ENCODE measurements at regions not wholly inside any gene's neighbourhood (a gene's known extent, or its start where the extent isn't known, plus 50 kb on each side); places are given as distances from the start of the nearest gene placed in this dataset.

DNA sequence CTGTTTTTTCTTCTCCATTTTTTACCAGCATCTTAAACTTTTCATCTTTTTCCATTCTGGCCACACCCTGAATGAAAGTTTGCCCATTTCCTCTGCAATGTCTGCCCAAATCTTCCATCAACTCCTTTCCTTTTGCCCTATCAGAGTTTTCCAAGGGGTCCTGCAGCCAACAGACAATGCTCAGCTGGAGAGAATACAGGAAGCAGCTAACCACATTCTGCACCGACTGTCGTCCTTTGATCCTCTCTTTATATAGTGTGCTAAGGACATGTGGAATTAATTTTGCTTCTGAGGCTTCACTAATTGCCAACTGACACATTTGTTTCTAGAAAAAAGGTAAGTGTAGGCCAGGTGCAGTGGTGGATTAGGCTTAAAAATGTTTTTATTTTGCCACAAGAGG lies 50.5 kb upstream of the DLX2 start:
- peak in 2 of 3 donors; percentile 15 to 20 for DNase-seq (ENCODE audit: low read depth in 2 of 3, low spot score in 2 of 3)

DNA sequence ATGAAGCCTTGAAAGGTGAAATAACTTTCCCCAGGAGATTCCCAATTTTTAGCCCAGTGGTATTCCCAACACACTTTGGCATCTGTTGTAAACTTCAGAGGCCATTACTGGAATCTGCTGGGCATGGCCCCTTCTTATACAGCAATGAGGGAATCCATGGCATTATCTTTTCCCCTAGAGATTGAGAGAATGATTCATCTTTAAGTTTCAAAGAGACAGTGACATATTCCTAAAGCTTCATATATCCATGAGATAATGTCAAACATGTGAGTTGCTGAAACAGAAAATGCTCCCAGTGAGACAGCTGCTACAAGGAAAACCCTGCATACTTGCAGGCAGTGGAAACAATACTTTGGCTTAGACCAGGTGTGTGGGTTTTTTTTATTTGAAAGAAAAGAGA lies 51.1 kb upstream of the DLX2 start:
- DNase-seq (ENCODE audit: low read depth in 2 of 3, low spot score in 2 of 3): no peak

DNA sequence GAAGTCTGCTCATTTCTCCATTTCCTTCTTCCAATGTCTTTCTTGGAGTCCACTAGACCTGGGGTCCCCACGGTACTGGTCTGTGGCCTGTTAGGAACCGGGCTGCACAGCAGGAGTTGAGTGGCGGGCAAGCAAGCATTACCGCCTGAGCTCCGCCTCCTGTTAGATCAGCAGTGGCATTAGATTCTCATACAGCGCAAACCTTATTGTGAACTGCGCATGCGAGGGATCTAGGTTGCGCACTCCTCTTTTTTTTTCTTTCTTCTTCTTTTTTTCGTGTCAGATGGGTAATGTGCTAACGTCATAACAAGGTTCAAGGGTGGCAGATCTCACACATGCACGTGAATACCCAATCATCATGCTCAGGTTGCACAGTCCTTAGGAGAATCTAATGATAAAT lies 53.1 kb upstream of the DLX2 start:
- DNase-seq (ENCODE audit: low read depth in 2 of 3, low spot score in 2 of 3): no peak

DNA sequence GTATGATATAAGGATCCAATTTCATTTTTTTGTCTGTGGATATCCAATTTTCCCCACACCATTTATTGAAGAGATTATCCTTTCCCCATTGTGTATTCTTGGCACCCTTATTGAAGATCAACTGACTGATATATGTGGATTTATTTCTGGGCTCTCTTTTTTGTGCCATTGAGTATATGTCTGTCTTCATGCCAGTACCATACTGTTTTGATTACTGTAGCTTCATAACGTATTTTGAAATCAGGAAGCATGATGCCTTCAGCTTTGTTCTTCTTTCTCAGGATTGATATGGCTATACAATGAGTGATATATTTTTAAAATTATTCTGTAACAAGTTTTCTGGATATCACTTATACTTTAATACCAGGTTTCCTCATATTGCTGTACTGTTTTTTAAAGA lies 58.1 kb upstream of the DLX2 start:
- DNase-seq (ENCODE audit: low read depth in 2 of 3, low spot score in 2 of 3): no peak

DNA sequence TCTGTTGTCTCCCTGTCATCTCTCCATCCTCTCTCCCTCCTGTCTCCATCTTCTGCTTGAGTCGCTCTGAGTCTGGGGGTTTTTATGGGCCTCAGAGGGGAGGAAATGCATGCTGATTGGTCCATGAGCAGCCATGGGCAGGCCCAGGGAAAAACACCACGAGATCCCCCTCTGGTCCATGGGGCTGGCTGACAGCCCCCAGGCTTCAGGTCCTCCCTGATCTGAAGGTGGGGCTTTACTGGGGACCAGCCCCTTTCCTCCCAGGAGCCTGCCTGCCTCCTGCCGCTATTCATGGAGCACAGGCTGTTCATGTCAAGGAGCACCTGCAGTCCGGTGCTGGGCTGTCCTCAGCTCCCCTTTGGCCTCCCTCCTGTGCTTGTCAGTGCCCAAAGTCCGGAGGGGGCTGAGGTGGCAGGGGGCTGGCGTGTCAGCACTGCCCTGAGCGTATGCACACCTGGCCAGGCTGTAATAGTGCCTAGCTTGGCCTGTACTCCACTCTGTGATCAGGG lies 59.6 kb upstream of the DLX2 start:
- no peak for DNase-seq (ENCODE audit: low read depth in 2 of 3, low spot score in 2 of 3)

DNA sequence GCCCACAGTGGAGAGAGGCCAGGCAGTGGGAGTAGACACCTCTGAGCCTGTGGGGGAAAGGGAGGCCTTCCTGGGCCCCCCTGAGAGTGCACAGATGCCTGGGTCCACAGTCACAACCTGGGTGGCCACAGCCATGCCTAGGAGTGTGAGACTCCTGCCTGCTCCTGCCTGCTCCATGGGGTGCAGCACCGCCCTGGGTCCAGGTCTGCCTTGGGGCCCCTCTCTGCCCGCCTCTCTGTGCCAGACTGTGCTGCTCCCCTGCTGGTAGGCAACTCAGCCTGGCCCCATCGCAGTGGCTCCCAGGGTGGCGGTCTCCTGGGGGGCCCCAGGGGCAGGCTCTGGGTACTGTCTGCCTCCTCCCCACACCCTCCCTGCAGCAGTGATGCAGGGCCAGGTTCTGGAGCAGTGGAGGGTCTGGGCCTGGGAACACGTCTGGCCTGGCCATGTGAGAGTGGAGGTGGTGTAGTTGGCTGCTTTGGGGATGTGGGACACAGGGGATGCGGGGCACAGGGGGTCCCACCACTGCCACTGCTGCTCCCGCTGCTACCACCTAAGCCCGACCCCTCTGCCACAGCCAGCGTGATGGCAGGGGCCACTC lies 60.1 kb upstream of the DLX2 start:
- no peak for DNase-seq (ENCODE audit: low read depth in 2 of 3, low spot score in 2 of 3)

DNA sequence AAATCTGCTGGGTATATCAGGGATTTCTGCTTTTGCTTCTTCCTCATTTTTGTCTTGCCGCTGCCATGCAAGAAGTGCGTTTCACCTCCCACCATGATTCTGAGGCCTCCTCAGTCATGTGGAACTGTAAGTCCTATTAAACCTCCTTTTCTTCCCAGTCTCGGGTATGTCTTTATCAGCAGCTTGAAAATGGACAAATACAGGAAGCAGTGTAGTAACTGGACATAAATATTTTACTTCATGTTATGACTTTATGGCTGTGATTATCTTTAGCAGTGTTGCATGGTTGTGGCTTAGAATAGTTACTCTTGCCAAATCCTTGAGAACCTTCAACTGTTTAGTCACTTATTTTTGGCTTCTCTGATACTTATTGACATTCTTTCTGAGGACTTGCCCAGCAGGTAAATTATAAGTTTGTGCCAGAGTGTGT lies 66.2 kb upstream of the DLX2 start:
- peak in 1 of 3 donors; percentile 29 for DNase-seq (ENCODE audit: low read depth in 2 of 3, low spot score in 2 of 3)

DNA sequence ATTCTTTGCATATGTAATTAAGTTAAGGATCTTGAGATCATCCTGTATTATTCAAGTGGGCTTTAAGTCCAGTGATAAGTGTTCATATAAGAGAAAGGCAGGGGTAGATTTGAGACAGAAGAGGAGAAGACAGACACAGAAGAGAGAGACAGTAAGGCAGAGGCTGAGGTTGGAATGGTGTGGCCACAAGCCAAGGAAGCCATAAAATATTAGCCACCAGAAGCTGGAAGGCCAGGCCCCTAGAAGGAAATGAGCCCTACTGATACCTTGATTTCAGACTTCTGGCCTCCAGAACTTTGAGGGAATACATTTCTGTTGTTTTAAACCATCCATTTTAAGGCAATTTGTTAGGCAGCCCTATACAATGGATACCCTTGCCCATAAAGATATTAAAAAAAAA lies 66.9 kb upstream of the DLX2 start:
- DNase-seq (ENCODE audit: low read depth in 2 of 3, low spot score in 2 of 3): no peak

DNA sequence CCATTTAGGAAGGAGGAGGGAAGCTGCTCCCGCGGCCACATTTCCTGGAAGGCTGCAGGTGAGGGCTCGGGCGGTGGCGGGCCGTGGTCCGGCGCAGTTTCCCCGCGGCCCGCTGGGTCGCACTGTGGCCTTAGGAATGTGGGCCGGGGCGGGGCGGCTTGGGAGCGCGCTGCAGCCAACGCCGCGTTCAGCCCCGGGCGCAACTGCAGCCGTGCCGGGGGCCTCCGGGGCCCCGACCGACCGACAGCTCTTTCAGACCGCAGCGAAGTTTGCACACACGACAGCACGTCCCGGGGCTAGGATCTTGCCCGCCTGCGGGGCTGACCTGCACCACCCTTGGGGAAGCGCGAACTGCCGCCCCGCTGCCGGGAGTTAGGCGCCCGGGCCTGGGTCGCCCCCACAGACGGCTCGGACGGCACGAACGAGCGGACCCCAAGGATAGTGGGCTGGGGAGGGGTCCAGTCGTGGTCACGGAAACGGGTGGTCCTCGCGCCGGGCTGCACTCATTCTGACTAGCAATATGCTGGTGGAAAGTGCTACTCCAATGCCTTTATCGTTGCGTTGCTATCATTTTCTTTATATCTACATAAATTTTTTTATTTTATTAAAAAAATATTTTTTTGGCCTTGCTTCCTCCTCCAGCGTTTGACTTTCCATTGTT lies 69.9 kb upstream of the DLX2 start:
- DNase-seq (ENCODE audit: low read depth in 2 of 3, low spot score in 2 of 3): peak; percentile 43 to 75 (median 74)

DNA sequence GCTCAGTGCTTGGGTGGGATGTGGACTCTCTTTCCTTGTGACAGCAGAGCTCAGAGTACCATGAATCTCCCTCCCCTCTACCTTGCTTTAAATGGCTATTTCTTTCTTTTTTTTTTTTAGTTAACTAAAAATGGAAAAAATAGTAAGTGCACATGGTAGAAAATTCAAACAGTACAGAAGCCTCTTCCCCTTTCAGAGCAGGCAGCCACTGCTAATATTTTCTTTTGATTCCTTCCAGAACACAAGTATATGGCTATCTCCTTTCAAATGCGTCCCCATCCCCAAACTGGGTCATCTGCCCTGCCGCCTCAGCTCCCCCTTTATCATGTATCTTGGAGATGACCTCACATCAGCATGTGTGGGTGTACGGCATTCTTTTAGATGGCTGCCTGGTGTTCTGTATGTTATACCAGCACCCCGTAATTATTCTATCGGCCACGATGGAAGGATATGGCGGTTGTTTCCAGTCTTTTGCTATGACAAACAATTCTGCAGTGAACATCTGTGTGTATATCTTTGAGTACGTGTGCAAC lies 70.5 kb upstream of the DLX2 start:
- DNase-seq (ENCODE audit: low read depth in 2 of 3, low spot score in 2 of 3): peak in 1 of 3 donors; percentile 63

DNA sequence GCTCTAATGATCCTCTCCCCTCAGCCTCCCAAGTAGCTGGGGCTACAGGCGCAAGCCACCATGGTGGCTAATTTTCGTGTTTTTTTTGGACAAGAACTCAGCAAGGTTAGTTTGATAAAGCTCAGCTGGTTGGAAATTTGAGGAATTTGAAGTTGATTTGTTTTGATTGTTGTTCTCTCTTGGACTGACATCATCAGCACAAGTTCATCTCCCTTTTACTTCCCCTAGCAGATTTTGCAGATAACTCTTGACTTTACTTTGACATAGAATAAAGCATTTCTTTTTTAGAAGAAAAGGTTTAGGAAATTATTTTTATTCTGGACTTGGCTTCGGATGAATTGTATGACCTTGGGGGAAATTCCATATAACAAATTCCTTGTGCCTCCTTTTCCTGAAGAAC lies 74.9 kb upstream of the DLX2 start:
- DNase-seq (ENCODE audit: low read depth in 2 of 3, low spot score in 2 of 3): no peak

DNA sequence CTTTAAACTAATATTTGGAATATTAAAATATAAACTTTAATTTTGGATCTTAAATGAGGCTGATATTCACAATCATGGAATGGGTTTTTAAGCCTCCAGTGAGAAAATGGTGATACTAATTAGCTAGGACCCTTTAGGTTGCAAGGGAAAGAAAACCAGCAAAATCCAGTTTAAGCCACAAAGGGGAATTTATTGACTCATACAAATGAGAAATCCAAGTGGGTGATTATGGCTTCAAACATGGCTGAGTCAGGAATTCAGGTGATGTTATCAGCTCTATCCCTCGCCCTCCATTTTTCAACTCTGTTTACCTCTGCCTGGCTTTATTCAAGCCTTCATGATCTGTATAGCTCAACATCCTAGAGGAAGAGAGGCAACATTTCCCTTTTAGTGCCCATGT lies 75.3 kb upstream of the DLX2 start:
- no peak for DNase-seq (ENCODE audit: low read depth in 2 of 3, low spot score in 2 of 3)

DNA sequence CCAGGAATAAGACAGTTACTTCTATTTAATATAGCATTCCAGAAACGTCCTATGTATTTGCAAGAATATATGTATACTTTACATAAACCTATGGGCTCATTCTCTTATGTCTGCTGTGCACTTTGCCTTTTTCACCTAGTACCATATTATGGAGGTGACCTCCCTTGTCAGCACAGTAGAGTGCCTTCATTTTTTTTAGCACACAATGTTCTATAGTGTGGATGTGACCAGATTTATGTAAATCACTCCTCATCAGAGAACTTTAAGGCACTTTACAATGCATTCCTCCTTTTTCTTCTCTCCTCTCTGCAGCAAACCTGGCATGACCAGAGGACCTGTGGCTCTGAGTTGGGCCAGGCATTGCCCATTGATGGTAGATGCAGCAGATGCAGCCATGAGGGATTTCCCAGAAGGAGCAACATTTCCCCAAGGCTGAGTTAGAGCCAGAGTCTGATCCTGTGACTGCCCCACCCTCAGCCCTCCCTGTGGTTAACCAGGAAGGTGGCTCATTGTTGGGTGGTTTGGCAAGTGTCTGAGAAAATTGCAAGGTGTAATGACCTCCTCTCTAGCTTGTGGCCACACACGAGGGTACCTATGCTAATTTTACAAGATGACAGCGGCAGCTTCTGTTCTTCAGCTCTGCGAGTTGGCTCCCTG lies 76.5 kb upstream of the DLX2 start:
- DNase-seq (ENCODE audit: low read depth in 2 of 3, low spot score in 2 of 3): no peak

DNA sequence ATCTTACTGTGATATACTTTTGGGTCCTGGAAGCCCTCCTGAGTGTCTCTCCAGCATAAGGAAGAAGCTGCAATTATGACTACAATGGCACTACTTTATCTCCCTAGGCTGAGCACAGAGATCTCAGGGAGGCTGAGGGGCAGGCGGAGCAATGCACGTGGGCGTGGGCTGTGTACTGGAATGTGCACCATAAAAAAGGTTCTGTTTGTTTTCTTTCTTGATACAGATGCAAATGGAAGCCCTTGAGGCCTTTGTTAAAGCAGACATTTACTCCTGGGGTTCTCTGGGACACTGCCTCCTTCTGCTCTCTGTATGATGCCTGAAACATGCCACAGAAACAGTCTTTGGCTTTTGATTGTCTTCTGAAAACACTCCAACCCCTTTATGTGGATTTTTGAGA lies 79.1 kb upstream of the DLX2 start:
- no peak for DNase-seq (ENCODE audit: low read depth in 2 of 3, low spot score in 2 of 3)

DNA sequence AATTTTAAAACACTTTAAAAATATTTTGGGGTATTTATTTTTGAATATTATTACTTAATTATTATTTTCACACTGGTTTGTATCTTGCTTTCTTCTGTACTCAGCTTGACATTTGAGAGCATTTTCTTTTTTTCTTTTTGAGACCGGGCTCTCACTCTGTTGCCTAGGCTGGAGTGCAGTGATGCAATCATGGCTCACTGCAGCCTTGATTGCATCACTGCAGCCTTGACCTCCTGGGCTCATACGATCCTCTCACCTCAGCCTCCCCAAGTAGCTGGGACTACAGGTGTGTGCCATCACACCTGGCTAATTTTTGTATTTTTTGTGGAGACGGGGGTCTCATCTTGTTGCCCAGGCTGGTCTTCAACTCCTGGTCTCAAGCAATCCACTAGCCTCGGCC lies 79.9 kb upstream of the DLX2 start:
- no peak for DNase-seq (ENCODE audit: low read depth in 2 of 3, low spot score in 2 of 3)

DNA sequence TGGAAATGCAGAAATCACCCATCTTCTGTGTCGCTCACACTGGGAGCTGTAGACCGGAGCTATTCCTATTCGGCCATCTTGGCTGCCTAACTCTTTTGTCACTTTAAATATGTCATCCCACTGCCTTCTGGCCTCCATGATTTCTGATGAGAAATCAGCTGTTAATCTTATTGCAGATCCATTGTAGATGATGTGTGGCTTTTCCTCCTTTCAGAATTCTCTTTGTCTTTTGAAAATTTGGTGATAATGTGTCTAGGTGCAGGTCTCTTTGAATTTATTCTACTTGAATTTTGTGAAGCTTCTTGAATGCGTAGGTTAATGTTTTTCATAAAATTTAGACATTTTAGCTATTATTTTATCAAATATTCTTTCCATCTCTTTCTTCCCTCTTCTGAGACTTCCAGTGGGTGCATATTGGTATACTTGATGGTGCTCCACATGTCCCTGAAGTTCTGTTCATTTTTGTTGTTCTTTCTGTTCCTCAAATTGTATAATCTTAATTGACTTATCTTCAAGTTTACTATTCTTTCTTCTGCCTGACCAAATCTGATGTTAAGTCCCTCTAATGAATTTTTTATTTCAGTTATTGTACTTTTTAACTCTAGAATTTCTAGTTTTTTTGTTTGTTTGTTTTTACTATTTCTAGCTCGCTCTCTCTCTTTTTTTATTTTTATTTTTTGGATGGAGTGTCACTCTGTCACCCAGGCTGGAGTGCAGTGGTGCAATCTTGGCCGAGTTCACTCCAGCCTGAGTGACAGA lies 90.8 kb upstream of the DLX2 start:
- no peak for DNase-seq (ENCODE audit: low read depth in 2 of 3, low spot score in 2 of 3)

DNA sequence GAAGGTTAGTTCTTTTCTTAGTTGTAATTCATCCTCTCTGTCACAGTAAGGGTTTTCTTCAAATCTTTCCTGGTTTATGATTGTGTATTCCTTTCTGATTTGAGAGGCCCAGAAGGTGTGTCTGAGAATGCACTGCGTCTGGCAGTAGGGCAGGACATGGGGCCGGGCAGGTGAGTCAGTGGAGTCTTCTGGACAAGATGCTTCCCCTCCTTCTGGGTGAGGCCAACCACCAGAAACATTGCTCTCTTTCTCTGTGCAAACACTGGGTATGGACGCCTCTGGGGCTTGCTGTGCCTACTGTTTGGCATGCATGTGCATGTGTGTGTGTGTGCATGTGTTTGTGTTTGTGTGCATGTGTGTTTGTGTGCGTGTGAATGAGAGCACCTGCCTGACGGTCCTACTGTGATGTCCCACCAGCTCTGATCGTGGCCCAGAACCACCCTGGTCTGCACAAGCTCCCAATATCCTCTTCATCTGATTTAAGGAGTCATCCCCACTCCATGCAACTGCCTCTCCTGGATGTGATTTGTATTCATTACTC lies 93.2 kb upstream of the DLX2 start:
- DNase-seq (ENCODE audit: low read depth in 2 of 3, low spot score in 2 of 3): no peak

DNA sequence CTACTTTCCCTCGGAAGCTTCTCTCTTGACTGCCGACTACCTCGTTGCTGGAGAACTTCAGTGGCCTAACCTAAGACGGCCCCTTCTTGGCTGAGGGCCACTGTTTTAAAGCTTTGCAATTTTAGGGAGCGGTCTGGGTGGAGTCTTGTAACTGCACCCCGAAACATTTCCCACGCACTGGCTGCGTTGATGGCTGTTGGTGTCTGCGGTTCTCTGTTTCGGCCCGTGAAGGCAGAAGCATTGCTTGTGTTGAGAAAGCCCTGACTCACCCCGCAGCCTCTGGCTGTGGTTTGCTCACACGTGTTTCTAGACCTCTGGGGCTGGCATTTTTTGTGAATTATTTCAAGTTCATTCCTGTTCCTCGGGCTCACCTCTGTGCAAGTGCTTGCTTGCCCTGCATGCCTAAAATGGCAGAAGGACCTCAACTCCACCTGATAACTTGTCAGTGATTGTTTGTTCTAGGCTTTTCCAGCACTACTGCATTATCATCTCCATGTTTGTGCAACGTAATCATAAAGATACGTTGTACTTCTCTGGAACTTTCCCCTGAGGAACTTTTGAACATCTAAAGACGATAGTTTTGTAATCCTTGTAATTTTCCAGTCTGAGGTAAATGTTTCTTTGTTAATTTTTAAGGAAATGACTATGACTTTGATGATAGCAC lies 94.2 kb upstream of the DLX2 start:
- peak in 2 of 3 donors; percentile 66 to 80 for DNase-seq (ENCODE audit: low read depth in 2 of 3, low spot score in 2 of 3)

DNA sequence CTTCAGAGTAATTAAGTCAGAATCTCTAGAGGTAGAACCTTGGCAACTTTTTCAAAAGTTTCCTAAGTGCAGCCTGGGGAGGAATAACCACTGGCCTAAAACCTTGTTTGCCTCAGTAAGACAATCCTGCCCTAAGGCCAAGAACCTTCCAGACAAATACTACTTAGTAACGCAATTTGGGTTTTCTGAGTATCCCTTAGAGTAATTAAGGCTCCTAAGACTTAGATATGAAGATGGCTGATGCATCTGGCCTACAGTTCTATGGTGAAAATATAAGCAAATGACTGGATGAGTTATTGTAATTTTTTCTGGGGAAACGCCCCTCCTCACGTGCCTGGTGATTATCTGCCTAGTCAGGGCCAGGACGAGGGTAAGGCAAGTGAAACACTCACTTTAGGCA lies 95.7 kb upstream of the DLX2 start:
- no peak for DNase-seq (ENCODE audit: low read depth in 2 of 3, low spot score in 2 of 3)

DNA sequence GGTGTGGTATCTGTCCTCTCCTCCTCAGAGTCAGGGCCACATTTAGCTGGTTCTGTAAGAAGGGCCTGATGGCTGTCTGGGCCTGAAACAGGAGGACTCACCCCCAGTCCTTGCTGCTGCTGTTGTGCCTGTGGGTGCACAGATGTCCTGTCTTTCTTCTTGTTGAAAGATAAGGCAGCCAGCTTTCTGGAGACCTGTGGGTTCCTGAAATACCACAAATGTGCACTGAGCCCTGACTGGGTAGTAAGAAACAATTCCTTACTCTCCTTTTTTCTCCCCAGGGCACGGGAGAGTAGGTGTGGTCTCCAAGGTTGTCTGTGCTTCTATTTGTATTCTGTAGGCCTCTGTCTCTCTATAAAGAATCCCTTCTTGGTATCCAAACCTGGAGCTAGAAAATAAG lies 96.2 kb upstream of the DLX2 start:
- no peak for DNase-seq (ENCODE audit: low read depth in 2 of 3, low spot score in 2 of 3)

Data from hematopoietic multipotent progenitor cell (in vitro differentiated cells).